ENCODE measurements at regions not wholly inside any gene's neighbourhood (a gene's known extent, or its start where the extent isn't known, plus 50 kb on each side); places are given as distances from the start of the nearest gene placed in this dataset.

DNA sequence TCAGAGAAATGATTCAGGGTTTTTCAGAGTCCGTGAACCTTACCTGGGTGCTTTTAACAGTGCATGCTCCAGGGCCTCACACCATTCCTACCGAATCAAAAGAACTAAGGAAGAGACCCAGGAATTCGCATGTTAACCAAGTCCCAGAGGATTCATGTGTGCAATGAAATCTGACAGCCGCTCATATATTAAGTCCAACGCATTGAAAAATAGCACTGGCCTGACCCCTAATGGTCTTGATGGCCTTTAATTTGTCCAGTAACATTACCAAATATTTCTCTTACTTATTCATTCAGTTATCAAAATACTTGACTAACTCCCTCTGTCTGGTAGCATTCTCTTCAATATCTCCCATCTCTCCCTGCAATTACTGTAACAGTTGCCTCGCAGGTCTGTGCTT lies 55.0 kb upstream of the MARCHF11 start:
- no peaks in the 10 kb centered on the region for H3K36me3 ChIP-seq (ENCODE audit: control insufficient read depth in 3 of 3, insufficient read depth in 2 of 3, low read depth in 1 of 3, low read length in 3 of 3)
- H3K27me3 ChIP-seq (ENCODE audit: control insufficient read depth in 3 of 3, insufficient read depth in 3 of 3, low read length in 3 of 3) = no peaks in the 10 kb centered on the region
- WGBS, 3 donors = 82 to 88% (median 85%) methylated on average over 6 of the region's 6 CpGs
- DNase-seq = no peak
- no peaks in the 10 kb centered on the region for H3K4me1 ChIP-seq (ENCODE audit: control insufficient read depth in 3 of 3, insufficient read depth in 2 of 3, low read depth in 1 of 3, low read length in 2 of 3)
- no peak for FAIRE-seq
- H3K27ac ChIP-seq (ENCODE audit: low read depth in 1 of 3, low read length in 2 of 3) = no peak overlapping the region
- no peak overlapping the region for H3K4me3 ChIP-seq (ENCODE audit: low read depth in 1 of 3, low read length in 3 of 3)
- H3K9me3 ChIP-seq (ENCODE audit: control insufficient read depth in 2 of 2, insufficient read depth in 1 of 2, low read depth in 1 of 2, low read length in 1 of 2) = no peaks in the 10 kb centered on the region

DNA sequence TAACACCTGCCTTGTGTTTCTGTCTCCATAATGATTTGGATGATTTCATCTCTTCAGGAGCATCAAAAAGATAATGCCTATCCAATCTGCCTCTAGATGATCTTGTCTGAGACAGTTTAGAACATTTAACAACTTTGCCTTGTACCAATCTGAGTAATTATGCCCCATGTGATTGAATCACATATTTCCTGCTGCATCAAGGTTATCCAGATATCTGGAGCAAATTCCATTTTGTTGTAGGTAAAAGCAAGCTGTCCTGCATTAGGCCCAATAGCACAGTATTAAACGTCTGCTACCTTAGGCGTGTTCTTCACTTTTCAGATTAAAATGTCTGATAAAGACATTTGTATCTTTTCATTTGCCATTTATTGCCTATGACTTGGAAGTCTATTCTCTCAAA lies 54.1 kb upstream of the MARCHF11 start:
- whole genome bisulfite sequencing, 3 donors = 47 to 73% (median 72%) methylated on average over 2 of the region's 2 CpGs
- FAIRE-seq (no peak), DNase-seq (no peak)
- Histone ChIP-seq H3K27me3 (ENCODE audit: control insufficient read depth in 3 of 3, insufficient read depth in 3 of 3, low read length in 3 of 3) (no peaks in the 10 kb centered on the region), H3K4me1 (ENCODE audit: control insufficient read depth in 3 of 3, insufficient read depth in 2 of 3, low read depth in 1 of 3, low read length in 2 of 3) (no peaks in the 10 kb centered on the region), H3K27ac (ENCODE audit: low read depth in 1 of 3, low read length in 2 of 3) (no peak overlapping the region), H3K9me3 (ENCODE audit: control insufficient read depth in 2 of 2, insufficient read depth in 1 of 2, low read depth in 1 of 2, low read length in 1 of 2) (no peaks in the 10 kb centered on the region), H3K4me3 (ENCODE audit: low read depth in 1 of 3, low read length in 3 of 3) (no peak overlapping the region), H3K36me3 (ENCODE audit: control insufficient read depth in 3 of 3, insufficient read depth in 2 of 3, low read depth in 1 of 3, low read length in 3 of 3) (no peaks in the 10 kb centered on the region)

DNA sequence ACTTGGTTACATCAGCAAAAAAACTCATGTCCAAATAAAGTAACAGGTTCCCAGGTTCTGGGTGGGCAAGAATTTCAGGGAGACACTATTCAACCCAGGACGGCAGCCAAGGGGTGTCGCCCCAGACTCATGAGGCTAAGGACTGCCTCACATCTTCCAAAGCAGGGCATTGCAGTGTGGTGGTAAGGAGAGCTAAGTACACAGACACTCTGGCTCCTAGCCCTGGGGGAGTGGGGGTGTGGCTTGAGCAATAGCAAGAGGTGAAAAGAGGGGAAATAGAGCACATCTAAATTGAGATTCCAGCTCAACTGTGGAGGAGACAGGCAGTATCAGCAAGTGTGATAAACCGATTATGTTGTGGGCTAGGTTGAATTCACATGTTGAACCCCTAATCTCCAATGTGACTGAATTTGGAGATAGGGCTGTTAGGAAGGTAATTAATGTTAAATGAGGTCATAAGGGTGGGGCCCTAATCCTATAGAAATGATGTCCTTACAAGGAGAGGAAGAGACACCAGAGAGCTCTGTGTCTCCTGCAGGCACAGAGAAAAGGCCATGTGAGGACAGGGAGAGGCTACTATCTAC lies 49.9 kb upstream of the MARCHF11 start:
- no peak for FAIRE-seq

More for the DNA sequence above, 49.9 kb upstream of the MARCHF11 start:
- Histone ChIP-seq H3K36me3 (ENCODE audit: control insufficient read depth in 3 of 3, insufficient read depth in 2 of 3, low read depth in 1 of 3, low read length in 3 of 3) (no peaks in the 10 kb centered on the region), H3K27ac (ENCODE audit: low read depth in 1 of 3, low read length in 2 of 3) (no peak overlapping the region), H3K4me3 (ENCODE audit: low read depth in 1 of 3, low read length in 3 of 3) (no peak overlapping the region), H3K27me3 (ENCODE audit: control insufficient read depth in 3 of 3, insufficient read depth in 3 of 3, low read length in 3 of 3) (no peaks in the 10 kb centered on the region), H3K4me1 (ENCODE audit: control insufficient read depth in 3 of 3, insufficient read depth in 2 of 3, low read depth in 1 of 3, low read length in 2 of 3) (no peaks in the 10 kb centered on the region), H3K9me3 (ENCODE audit: control insufficient read depth in 2 of 2, insufficient read depth in 1 of 2, low read depth in 1 of 2, low read length in 1 of 2) (no peaks in the 10 kb centered on the region)
- WGBS, 3 donors = 49 to 72% (median 54%) methylated on average over 3 of the region's 3 CpGs
- DNase-seq = no peak
